ENCODE measurements at regions not wholly inside any gene's neighbourhood (a gene's known extent, or its start where the extent isn't known, plus 50 kb on each side); places are given as distances from the start of the nearest gene placed in this dataset.

- TF ChIP-seq TEAD4 (IDR thresholded peaks at IDR 0.05; ENCODE audit: borderline replicate concordance, insufficient read depth) (no peak), RFX5 (IDR thresholded peaks at IDR 0.05; ENCODE audit: low read length) (no peak), IRF3 (IDR thresholded peaks at IDR 0.05; ENCODE audit: low read depth, low read length) (no peak), FOSL2 (IDR thresholded peaks at IDR 0.05; ENCODE audit: borderline replicate concordance, low read depth) (no peak; the same call in 1 of the 2 replicates), ELF1 (IDR thresholded peaks at IDR 0.05) (no peak), RAD21 (IDR thresholded peaks at IDR 0.05; ENCODE audit: low read length) (no peak)
- TF ChIP-seq, protein P1, sequence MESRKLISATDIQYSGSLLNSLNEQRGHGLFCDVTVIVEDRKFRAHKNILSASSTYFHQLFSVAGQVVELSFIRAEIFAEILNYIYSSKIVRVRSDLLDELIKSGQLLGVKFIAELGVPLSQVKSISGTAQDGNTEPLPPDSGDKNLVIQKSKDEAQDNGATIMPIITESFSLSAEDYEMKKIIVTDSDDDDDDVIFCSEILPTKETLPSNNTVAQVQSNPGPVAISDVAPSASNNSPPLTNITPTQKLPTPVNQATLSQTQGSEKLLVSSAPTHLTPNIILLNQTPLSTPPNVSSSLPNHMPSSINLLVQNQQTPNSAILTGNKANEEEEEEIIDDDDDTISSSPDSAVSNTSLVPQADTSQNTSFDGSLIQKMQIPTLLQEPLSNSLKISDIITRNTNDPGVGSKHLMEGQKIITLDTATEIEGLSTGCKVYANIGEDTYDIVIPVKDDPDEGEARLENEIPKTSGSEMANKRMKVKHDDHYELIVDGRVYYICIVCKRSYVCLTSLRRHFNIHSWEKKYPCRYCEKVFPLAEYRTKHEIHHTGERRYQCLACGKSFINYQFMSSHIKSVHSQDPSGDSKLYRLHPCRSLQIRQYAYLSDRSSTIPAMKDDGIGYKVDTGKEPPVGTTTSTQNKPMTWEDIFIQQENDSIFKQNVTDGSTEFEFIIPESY (IDR thresholded peaks at IDR 0.05; ENCODE audit: borderline replicate concordance, low read depth), result no peak
Measured at GRCh38 chr5:101424530-101425175, 521.6 kb upstream of the ST8SIA4 start (continued).

DNA sequence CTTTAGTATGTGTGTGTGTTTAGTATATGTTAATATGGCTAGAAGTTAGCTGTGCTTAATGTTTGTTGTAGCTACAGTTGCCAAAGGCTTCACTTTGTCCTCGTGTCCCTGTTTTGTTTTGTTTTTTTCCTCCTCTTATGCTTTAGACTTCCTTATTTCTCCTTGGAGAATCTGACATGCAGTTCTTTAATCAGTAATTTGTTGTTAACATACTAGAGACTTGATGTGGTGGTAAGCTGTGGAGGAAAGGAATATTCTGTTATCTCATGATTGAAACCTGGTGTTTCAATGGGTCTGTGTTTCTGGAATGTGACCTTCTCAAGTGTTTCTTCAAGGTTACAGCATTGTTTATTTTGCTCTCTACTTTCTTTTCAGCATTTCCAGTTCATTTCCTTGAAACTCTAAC lies 515.6 kb upstream of the ST8SIA4 start:
- H3F3A ChIP-seq (replicated peaks; ENCODE audit: insufficient read depth), result no peaks in the 10 kb centered on the region
- no peaks in the 10 kb centered on the region for H4K20me1 ChIP-seq (ENCODE audit: insufficient read depth)
- 0% methylated on average over 1 of the region's 1 CpG for WGBS (ENCODE audit: low lambda C conversion rate)
- no peaks in the 10 kb centered on the region for H3K4me1 ChIP-seq (ENCODE audit: control insufficient read depth in 1 of 2, insufficient read depth in 2 of 2, low read depth in 1 of 2, low read length in 1 of 2)
- ChIA-PET CTCF (no interaction called here), POLR2A (no interaction called here)
- H3K27me3 ChIP-seq (ENCODE audit: insufficient read depth), result no peaks in the 10 kb centered on the region
- no peaks in the 10 kb centered on the region for H3K79me2 ChIP-seq (ENCODE audit: insufficient read depth)
- no peaks in the 10 kb centered on the region for H3K9me3 ChIP-seq
- H3K27ac ChIP-seq (ENCODE audit: low read depth in 2 of 2, low read length in 1 of 2), result no peak overlapping the region
- H3K4me2 ChIP-seq, result no peak overlapping the region
- H3K36me3 ChIP-seq (replicated peaks in 1 of 2; ENCODE audit: control insufficient read depth in 1 of 2, insufficient read depth in 2 of 2, low read length in 1 of 2), result no peaks in the 10 kb centered on the region
- no peak for DNase-seq
- H3K4me3 ChIP-seq (ENCODE audit: low read depth in 2 of 2, low read length in 1 of 2), result no peak overlapping the region
- H2AFZ ChIP-seq (ENCODE audit: low read depth), result no peak overlapping the region
- no peaks in the 10 kb centered on the region for H3K9me2 ChIP-seq
- no peak overlapping the region for H3K9ac ChIP-seq
- TF ChIP-seq FOXM1 (IDR thresholded peaks at IDR 0.05; ENCODE audit: low read depth) (no peak), SMC3 (IDR thresholded peaks at IDR 0.05; ENCODE audit: low read depth, low read length) (no peak), SIN3A (IDR thresholded peaks at IDR 0.05; ENCODE audit: borderline replicate concordance, low read depth, low read length) (no peak), PBX3 (IDR thresholded peaks at IDR 0.05) (no peak)

DNA sequence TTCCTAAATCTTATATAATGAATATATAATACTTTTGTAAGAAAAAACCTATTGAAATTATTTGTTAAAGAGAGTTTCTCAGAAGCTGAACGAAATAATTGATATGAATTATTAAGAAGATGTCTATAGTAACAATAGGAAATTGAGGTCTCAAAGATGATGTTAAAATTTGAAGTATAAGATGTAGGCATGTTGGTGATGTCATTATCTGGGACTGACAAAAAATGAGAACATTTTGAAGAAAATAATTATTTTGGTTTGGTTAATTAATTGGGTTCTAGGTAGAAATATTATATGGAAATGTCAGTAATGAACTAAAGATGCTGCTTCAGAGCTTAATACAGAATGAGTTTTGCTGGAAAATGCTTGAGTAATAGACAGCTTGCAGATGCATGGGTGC lies 501.4 kb upstream of the ST8SIA4 start:
- no peak overlapping the region for H2AFZ ChIP-seq (ENCODE audit: low read depth)
- CTCF ChIA-PET, result interaction anchor here (1.0 to 1.4 kb wide), 2 partner anchors 14 to 274 kb away, joined by 3 to 4 read pairs; no protein-coding TSS in a partner anchor
- TF ChIP-seq GATA2 (CRISPR knock-in tag; IDR thresholded peaks at IDR 0.05), result no peak
- TF ChIP-seq TCF12 (IDR thresholded peaks at IDR 0.05), result no peak
- TF ChIP-seq RXRA (IDR thresholded peaks at IDR 0.05; ENCODE audit: borderline replicate concordance, low read depth), result no peak
- no peak for TF ChIP-seq FOXM1 (IDR thresholded peaks at IDR 0.05; ENCODE audit: low read depth)
- no peak for TF ChIP-seq NFIC (IDR thresholded peaks at IDR 0.05; ENCODE audit: borderline replicate concordance)
- TF ChIP-seq YY1 (IDR thresholded peaks at IDR 0.05; ENCODE audit: low read depth), result no peak
- TF ChIP-seq POLR2AphosphoS5 (IDR thresholded peaks at IDR 0.05; ENCODE audit: low read depth, low read length), result no peak
- no peak for TF ChIP-seq USF2 (IDR thresholded peaks at IDR 0.05; ENCODE audit: borderline replicate concordance, low read depth, low read length)
- no peak for TF ChIP-seq CHD2 (IDR thresholded peaks at IDR 0.05; ENCODE audit: low read length, partially characterized antibody)
- no peak for TF ChIP-seq CTCF (IDR thresholded peaks at IDR 0.05)
- no peak for TF ChIP-seq TAF1 (IDR thresholded peaks at IDR 0.05; ENCODE audit: borderline replicate concordance, low read depth, low read length)

More for the DNA sequence above, 501.4 kb upstream of the ST8SIA4 start:
- H3K4me2 ChIP-seq, result no peak overlapping the region
- H3K9me3 ChIP-seq, result no peaks in the 10 kb centered on the region
- no peak overlapping the region for H3K27ac ChIP-seq (ENCODE audit: low read depth in 2 of 2, low read length in 1 of 2)
- POLR2A ChIA-PET, result no interaction called here
- H3K4me3 ChIP-seq (ENCODE audit: low read depth in 2 of 2, low read length in 1 of 2), result no peak overlapping the region
- H3K4me1 ChIP-seq (ENCODE audit: control insufficient read depth in 1 of 2, insufficient read depth in 2 of 2, low read depth in 1 of 2, low read length in 1 of 2), result no peaks in the 10 kb centered on the region
- H4K20me1 ChIP-seq (ENCODE audit: insufficient read depth), result no peaks in the 10 kb centered on the region
- no peaks in the 10 kb centered on the region for H3K36me3 ChIP-seq (replicated peaks in 1 of 2; ENCODE audit: control insufficient read depth in 1 of 2, insufficient read depth in 2 of 2, low read length in 1 of 2)
- DNase-seq, result no peak
- H3K27me3 ChIP-seq (ENCODE audit: insufficient read depth), result no peaks in the 10 kb centered on the region
- no peaks in the 10 kb centered on the region for H3K9me2 ChIP-seq
- no peaks in the 10 kb centered on the region for H3F3A ChIP-seq (replicated peaks; ENCODE audit: insufficient read depth)
- no peak overlapping the region for H3K9ac ChIP-seq
- no peaks in the 10 kb centered on the region for H3K79me2 ChIP-seq (ENCODE audit: insufficient read depth)
- 0% methylated on average over 1 of the region's 1 CpG for WGBS (ENCODE audit: low lambda C conversion rate)

Data from SK-N-SH (cell line).